Ishikawa (cell line): ENCODE measurements at regions not wholly inside any gene's neighbourhood (a gene's known extent, or its start where the extent isn't known, plus 50 kb on each side); places are given as distances from the start of the nearest gene placed in this dataset.

Source experiments
- CEBPB ChIP-seq: IDR thresholded peaks from 2 replicates; pipeline ENCODE4 v1.6.1; 2012
- CREB1 ChIP-seq: IDR thresholded peaks from 2 replicates; pipeline ENCODE4 v1.6.1; 2012; ENCODE audit warnings: low read depth
- EGR1 ChIP-seq: IDR thresholded peaks from 2 replicates; pipeline ENCODE4 v1.6.1; 2012
- EP300 ChIP-seq: IDR thresholded peaks from 2 replicates; pipeline ENCODE4 v1.6.1; 2012; ENCODE audit warnings: borderline replicate concordance
- FOXM1 ChIP-seq: IDR thresholded peaks from 2 replicates; pipeline ENCODE4 v1.6.1; 2012; ENCODE audit warnings: low read depth, borderline replicate concordance
- NFIC ChIP-seq: IDR thresholded peaks from 2 replicates; pipeline ENCODE4 v1.6.1; 2012
- RAD21 ChIP-seq: IDR thresholded peaks from 2 replicates; pipeline ENCODE4 v1.6.1; 2012; ENCODE audit warnings: low read depth
- TAF1 ChIP-seq: IDR thresholded peaks from 2 replicates; pipeline ENCODE4 v1.6.1; 2012; ENCODE audit warnings: low read depth, mild to moderate bottlenecking
- TCF12 ChIP-seq: IDR thresholded peaks from 2 replicates; pipeline ENCODE4 v1.6.1; 2012; ENCODE audit warnings: low read depth
- TEAD4 ChIP-seq: IDR thresholded peaks from 2 replicates; pipeline ENCODE4 v1.6.1; 2012
- YY1 ChIP-seq: IDR thresholded peaks from 2 replicates; pipeline ENCODE4 v1.6.1; 2012; ENCODE audit warnings: low read depth
- ZBTB7A ChIP-seq: IDR thresholded peaks from 2 replicates; pipeline ENCODE4 v1.6.1; 2012; ENCODE audit warnings: low read depth
- TF ChIP-seq, protein P1 (sequence below): IDR thresholded peaks from 2 replicates; pipeline ENCODE4 v1.6.1; 2012
- TF ChIP-seq, protein P2 (sequence below): IDR thresholded peaks from 2 replicates; pipeline ENCODE4 v1.6.1; 2012; ENCODE audit warnings: low read depth, mild to moderate bottlenecking
- TF ChIP-seq, protein P3 (sequence below): IDR thresholded peaks from 2 replicates; pipeline ENCODE4 v1.6.1; 2012

DNA sequence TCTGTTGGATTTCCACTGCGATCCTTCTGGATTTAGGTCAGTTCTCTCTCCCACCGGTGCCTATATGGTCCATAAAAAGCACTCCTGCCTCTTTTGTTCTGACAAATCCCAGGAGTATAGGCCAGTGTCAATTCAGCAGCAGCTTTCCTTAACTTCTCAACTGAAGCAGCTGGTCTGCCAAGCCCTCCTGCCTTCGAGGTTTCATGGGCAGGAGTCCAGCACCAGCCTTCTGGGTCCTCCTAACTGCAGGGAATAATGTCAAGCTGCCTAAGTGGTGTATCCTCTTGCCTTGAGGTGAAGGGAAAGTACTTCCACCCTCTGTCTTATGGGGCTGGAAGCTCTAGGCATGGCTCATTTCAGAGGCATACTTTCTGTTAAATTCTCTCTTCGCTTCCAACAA, 149.4 kb upstream of the NCAM1 start:
- no peak for TF ChIP-seq TCF12
- TF ChIP-seq RAD21: no peak
- TF ChIP-seq CREB1: no peak
- TF ChIP-seq, protein P1, sequence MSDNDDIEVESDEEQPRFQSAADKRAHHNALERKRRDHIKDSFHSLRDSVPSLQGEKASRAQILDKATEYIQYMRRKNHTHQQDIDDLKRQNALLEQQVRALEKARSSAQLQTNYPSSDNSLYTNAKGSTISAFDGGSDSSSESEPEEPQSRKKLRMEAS: no peak
- TF ChIP-seq, protein P2, sequence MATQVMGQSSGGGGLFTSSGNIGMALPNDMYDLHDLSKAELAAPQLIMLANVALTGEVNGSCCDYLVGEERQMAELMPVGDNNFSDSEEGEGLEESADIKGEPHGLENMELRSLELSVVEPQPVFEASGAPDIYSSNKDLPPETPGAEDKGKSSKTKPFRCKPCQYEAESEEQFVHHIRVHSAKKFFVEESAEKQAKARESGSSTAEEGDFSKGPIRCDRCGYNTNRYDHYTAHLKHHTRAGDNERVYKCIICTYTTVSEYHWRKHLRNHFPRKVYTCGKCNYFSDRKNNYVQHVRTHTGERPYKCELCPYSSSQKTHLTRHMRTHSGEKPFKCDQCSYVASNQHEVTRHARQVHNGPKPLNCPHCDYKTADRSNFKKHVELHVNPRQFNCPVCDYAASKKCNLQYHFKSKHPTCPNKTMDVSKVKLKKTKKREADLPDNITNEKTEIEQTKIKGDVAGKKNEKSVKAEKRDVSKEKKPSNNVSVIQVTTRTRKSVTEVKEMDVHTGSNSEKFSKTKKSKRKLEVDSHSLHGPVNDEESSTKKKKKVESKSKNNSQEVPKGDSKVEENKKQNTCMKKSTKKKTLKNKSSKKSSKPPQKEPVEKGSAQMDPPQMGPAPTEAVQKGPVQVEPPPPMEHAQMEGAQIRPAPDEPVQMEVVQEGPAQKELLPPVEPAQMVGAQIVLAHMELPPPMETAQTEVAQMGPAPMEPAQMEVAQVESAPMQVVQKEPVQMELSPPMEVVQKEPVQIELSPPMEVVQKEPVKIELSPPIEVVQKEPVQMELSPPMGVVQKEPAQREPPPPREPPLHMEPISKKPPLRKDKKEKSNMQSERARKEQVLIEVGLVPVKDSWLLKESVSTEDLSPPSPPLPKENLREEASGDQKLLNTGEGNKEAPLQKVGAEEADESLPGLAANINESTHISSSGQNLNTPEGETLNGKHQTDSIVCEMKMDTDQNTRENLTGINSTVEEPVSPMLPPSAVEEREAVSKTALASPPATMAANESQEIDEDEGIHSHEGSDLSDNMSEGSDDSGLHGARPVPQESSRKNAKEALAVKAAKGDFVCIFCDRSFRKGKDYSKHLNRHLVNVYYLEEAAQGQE: no peak
- no peak for TF ChIP-seq EP300
- no peak for TF ChIP-seq ZBTB7A
- no peak for TF ChIP-seq FOXM1
- TF ChIP-seq CEBPB: no peak
- no peak for TF ChIP-seq EGR1
- TF ChIP-seq TEAD4: no peak

DNA sequence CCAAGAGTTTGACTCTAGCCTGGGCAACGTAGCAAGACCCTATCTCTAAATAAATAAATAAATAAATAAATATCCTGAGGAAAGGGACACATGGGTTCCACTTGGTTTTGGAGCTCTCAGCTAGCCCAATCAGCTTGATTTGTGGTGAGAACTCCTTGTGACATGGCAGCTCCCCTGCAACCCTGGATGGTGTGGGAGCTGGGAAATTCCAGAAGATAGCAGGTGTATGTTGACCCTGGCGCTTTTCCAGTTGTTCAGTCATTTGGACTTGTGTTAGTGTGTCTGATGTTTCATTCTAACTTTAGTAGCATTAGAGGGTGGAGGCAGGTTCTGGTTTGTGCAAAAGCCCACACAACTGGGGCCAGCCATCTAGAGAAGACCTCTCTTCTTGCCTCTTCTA, 148.5 kb upstream of the NCAM1 start:
- no peak for TF ChIP-seq RAD21
- TF ChIP-seq, protein P3, sequence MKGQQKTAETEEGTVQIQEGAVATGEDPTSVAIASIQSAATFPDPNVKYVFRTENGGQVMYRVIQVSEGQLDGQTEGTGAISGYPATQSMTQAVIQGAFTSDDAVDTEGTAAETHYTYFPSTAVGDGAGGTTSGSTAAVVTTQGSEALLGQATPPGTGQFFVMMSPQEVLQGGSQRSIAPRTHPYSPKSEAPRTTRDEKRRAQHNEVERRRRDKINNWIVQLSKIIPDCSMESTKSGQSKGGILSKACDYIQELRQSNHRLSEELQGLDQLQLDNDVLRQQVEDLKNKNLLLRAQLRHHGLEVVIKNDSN: no peak
- no peak for TF ChIP-seq TAF1
- no peak for TF ChIP-seq CEBPB
- TF ChIP-seq YY1: no peak
- TF ChIP-seq FOXM1: no peak
- no peak for TF ChIP-seq TCF12
- TF ChIP-seq, protein P2: no peak
- TF ChIP-seq CREB1: no peak
- TF ChIP-seq EP300: no peak
- no peak for TF ChIP-seq TEAD4

DNA sequence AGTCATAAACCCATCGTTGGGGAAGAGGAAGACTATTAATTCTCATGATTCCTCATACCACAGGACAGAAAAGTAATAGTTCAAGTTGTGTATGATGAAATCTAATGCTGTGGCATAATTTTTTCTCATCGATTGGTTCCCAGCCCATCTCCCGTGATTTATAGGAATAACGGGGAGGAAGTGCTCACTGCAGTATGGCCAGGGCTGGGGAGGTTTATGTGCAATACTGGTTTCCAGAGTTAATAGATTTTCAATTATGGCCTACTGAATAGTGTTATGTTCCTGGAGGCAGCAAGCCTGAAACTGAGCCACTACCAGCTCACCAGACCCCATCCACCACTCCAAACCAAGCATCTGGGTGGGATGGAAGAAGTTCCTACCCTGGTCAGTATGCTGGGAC, 147.1 kb upstream of the NCAM1 start:
- TF ChIP-seq CREB1 (no peak), YY1 (no peak), EGR1 (no peak), EP300 (no peak), RAD21 (no peak), TAF1 (no peak), NFIC (no peak), TEAD4 (no peak), TCF12 (no peak), ZBTB7A (no peak)
- TF ChIP-seq, protein P3: no peak

DNA sequence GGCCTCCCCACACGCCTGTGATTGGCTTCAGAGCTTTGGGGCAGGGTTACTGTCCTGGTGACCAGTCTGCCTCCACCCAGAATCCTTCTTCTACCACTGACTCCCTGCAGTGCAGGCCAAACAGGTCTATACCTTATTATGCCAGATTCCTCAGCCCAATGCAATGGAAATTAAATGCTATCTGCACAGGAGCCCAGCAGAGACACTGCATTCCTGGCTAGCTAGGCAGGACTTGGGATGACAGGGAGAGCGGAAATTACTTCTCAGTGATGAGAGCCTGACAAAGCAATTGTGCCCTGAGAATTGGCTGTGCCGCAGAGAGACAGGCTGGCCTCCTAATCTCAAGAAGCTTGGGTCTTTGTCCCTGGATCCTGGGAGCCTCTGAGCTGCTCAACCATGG, 143.8 kb upstream of the NCAM1 start:
- TF ChIP-seq NFIC: no peak
- TF ChIP-seq, protein P2: no peak
- TF ChIP-seq, protein P3: no peak
- TF ChIP-seq FOXM1: no peak
- no peak for TF ChIP-seq CEBPB
- TF ChIP-seq, protein P1: no peak
- TF ChIP-seq YY1: no peak
- no peak for TF ChIP-seq EGR1
- TF ChIP-seq TAF1: no peak
- no peak for TF ChIP-seq TEAD4
- no peak for TF ChIP-seq EP300
- no peak for TF ChIP-seq RAD21
- no peak for TF ChIP-seq TCF12
